WTC11 (cell line): ENCODE measurements at regions not wholly inside any gene's neighbourhood (a gene's known extent, or its start where the extent isn't known, plus 50 kb on each side); places are given as distances from the start of the nearest gene placed in this dataset.

ENCODE experiments used
- ATF6 ChIP-seq: sonication (generic); formaldehyde crosslinking; IDR thresholded peaks from 2 replicates; pipeline ENCODE4 v1.8.1; 2023; ENCODE audit warnings: mild to moderate bottlenecking, missing genetic modification reagents
- CTCF ChIP-seq: fragments of 200-600 bp; IDR thresholded peaks from 2 replicates; pipeline ENCODE4 v1.8.0; 2022; ENCODE audit warnings: antibody characterized with exemption
- E2F1 ChIP-seq: sonication (generic); formaldehyde crosslinking; IDR thresholded peaks from 2 replicates; pipeline ENCODE4 v1.8.0; 2022; ENCODE audit warnings: mild to moderate bottlenecking, missing genetic modification reagents
- E2F5 ChIP-seq: sonication (generic); formaldehyde crosslinking; IDR thresholded peaks from 2 replicates; pipeline ENCODE4 v1.8.1; 2022; ENCODE audit warnings: mild to moderate bottlenecking, moderate library complexity, missing genetic modification reagents
- ESRRA ChIP-seq: sonication (generic); formaldehyde crosslinking; IDR thresholded peaks from 2 replicates; pipeline ENCODE4 v1.8.1; 2022; ENCODE audit warnings: mild to moderate bottlenecking, missing genetic modification reagents, borderline replicate concordance
- MAX ChIP-seq: sonication (generic); formaldehyde crosslinking; IDR thresholded peaks from 2 replicates; pipeline ENCODE4 v1.8.0; 2022; ENCODE audit warnings: mild to moderate bottlenecking, missing genetic modification reagents
- MYBL2 ChIP-seq: sonication (generic); formaldehyde crosslinking; IDR thresholded peaks from 2 replicates; pipeline ENCODE4 v1.8.1; 2023; ENCODE audit warnings: mild to moderate bottlenecking, moderate library complexity, missing genetic modification reagents
- PREB ChIP-seq: sonication (generic); formaldehyde crosslinking; IDR thresholded peaks from 2 replicates; pipeline ENCODE4 v1.8.1; 2022; ENCODE audit warnings: mild to moderate bottlenecking, missing genetic modification reagents, moderate library complexity, borderline replicate concordance
- RELA ChIP-seq: sonication (generic); formaldehyde crosslinking; IDR thresholded peaks from 2 replicates; pipeline ENCODE4 v1.8.1; 2022; ENCODE audit warnings: missing genetic modification reagents, mild to moderate bottlenecking, borderline replicate concordance
- ZNF232 ChIP-seq: sonication (generic); formaldehyde crosslinking; IDR thresholded peaks from 2 replicates; pipeline ENCODE4 v1.8.0; 2022; ENCODE audit warnings: mild to moderate bottlenecking, missing genetic modification reagents
- ZSCAN18 ChIP-seq: fragments of 250-450 bp; sonication (Bioruptor Pico); IDR thresholded peaks from 2 replicates; pipeline ENCODE4 v2.1.2; 2022; ENCODE audit warnings: mild to moderate bottlenecking, moderate library complexity

GRCh38 chr5:125950012-125950615 lies 473.1 kb upstream of the GRAMD2B start:
- TF ChIP-seq CTCF: no peak
- no peak for TF ChIP-seq E2F5 (CRISPR knock-in tag)
- TF ChIP-seq ZNF232 (CRISPR knock-in tag): no peak
- TF ChIP-seq ZSCAN18: no peak
- no peak for TF ChIP-seq MYBL2 (CRISPR knock-in tag)
- no peak for TF ChIP-seq ATF6 (CRISPR knock-in tag)
- no peak for TF ChIP-seq ESRRA (CRISPR knock-in tag)
- TF ChIP-seq PREB (CRISPR knock-in tag): no peak
- no peak for TF ChIP-seq E2F1 (CRISPR knock-in tag)
- TF ChIP-seq MAX (CRISPR knock-in tag): no peak
- no peak for TF ChIP-seq RELA (CRISPR knock-in tag)
